OCI-LY3 (cell line): ENCODE measurements at regions not wholly inside any gene's neighbourhood (a gene's known extent, or its start where the extent isn't known, plus 50 kb on each side); places are given as distances from the start of the nearest gene placed in this dataset.

Experiments used
- H2AFZ ChIP-seq: fragments of 200-600, 300-600 bp; shearing (Covaris generic); 2 replicates; pipeline ENCODE4 v1.6.0; 2014; ENCODE audit warnings: antibody characterized with exemption, low read depth, low read length
- H3K27ac ChIP-seq: fragments of 200-600, 300-600 bp; sonication (generic); 2 replicates; pipeline ENCODE4 v1.5.1; 2014; ENCODE audit warnings: mild to moderate bottlenecking, low read length, moderate library complexity, mixed read lengths
- H3K27me3 ChIP-seq: fragments of 200-600, 300-600 bp; sonication (generic); 2 replicates; pipeline ENCODE4 v1.6.1; 2014; ENCODE audit warnings: low read depth, low read length, mixed read lengths
- H3K36me3 ChIP-seq: fragments of 200-600, 300-600 bp; sonication (generic); replicated peaks from 2 replicates; pipeline ENCODE3; 2014; ENCODE audit warnings: low read depth, low read length, mixed read lengths
- H3K4me1 ChIP-seq: fragments of 300-600, 200-600 bp; sonication (generic); 2 replicates; pipeline ENCODE4 v1.6.1; 2014; ENCODE audit warnings: low read length, mixed read lengths
- H3K4me2 ChIP-seq: fragments of 200-600, 300-600 bp; sonication (generic); 2 replicates; pipeline ENCODE4 v1.6.1; 2014; ENCODE audit warnings: low read length, mixed read lengths
- H3K4me3 ChIP-seq: fragments of 300-600, 200-600 bp; sonication (generic); 2 replicates; pipeline ENCODE4 v1.5.1; 2014; ENCODE audit warnings: antibody characterized with exemption, mild to moderate bottlenecking, low read length, moderate library complexity
- H3K79me2 ChIP-seq: fragments of 300-600, 200-600 bp; shearing (Covaris generic); 2 replicates; pipeline ENCODE4 v1.6.1; 2014; ENCODE audit warnings: mild to moderate bottlenecking, low read length, mixed read lengths
- H3K9ac ChIP-seq: fragments of 300-600, 200-600 bp; shearing (Covaris generic); 2 replicates; pipeline ENCODE4 v1.6.0; 2014; ENCODE audit warnings: mild to moderate bottlenecking, low read length, moderate library complexity
- H3K9me3 ChIP-seq: fragments of 200-600, 300-600 bp; shearing (Covaris generic); 2 replicates; pipeline ENCODE4 v1.6.1; 2014; ENCODE audit warnings: low read length, mixed read lengths; ENCODE audit not compliant: insufficient read depth
- H4K20me1 ChIP-seq: fragments of 200-600, 300-600 bp; sonication (generic); 2 replicates; pipeline ENCODE4 v1.6.1; 2016; ENCODE audit warnings: low read length, mixed read lengths; ENCODE audit not compliant: insufficient read depth
- CTCF ChIP-seq: fragments of 200-600, 300-600 bp; sonication (generic); IDR thresholded peaks from 2 replicates; pipeline ENCODE4 v1.5.1; 2014; ENCODE audit warnings: antibody characterized with exemption, low read length, low read depth
- EZH2phosphoT487 ChIP-seq: fragments of 200-600 bp; shearing (Covaris generic); IDR thresholded peaks from 2 replicates; pipeline ENCODE4 v1.6.1; 2018; ENCODE audit warnings: antibody characterized with exemption, mixed run types, low read depth

- H3K4me3 ChIP-seq = peak overlapping the region; percentile 59
- peak overlapping the region; percentile 63 for H3K4me2 ChIP-seq
- TF ChIP-seq CTCF (peak; percentile 74), EZH2phosphoT487 (no peak)
- no peak overlapping the region for H3K27ac ChIP-seq
- no peaks in the 10 kb centered on the region for H3K27me3 ChIP-seq
- 0 out of 2 replicates have a peak, but pooled peaks cover 4% of the 10 kb centered on the region for H3K4me1 ChIP-seq
- H3K36me3 ChIP-seq = no peaks in the 10 kb centered on the region
- H2AFZ ChIP-seq = peak overlapping the region; percentile 72
- no peak overlapping the region; the same call in 1 of the 2 replicates for H3K9ac ChIP-seq
- H4K20me1 ChIP-seq = no peaks in the 10 kb centered on the region
- H3K79me2 ChIP-seq = no peaks in the 10 kb centered on the region
- H3K9me3 ChIP-seq = no peaks in the 10 kb centered on the region
Observed at GRCh38 chr1:101520302-101520701, 283.5 kb downstream of the S1PR1 start.

- H3K36me3 ChIP-seq = no peaks in the 10 kb centered on the region
- peak overlapping the region; percentile 87 for H2AFZ ChIP-seq
- no peaks in the 10 kb centered on the region for H3K79me2 ChIP-seq
- H3K4me2 ChIP-seq = no peak overlapping the region
- H3K4me1 ChIP-seq = 0 out of 2 replicates have a peak, but pooled peaks cover 4% of the 10 kb centered on the region
- no peaks in the 10 kb centered on the region for H3K27me3 ChIP-seq
- no peaks in the 10 kb centered on the region for H3K9me3 ChIP-seq
- H3K4me3 ChIP-seq = no peak overlapping the region
- H3K9ac ChIP-seq = no peak overlapping the region
- TF ChIP-seq CTCF (no peak), EZH2phosphoT487 (no peak)
- H3K27ac ChIP-seq = no peak overlapping the region
- H4K20me1 ChIP-seq = no peaks in the 10 kb centered on the region
Observed at GRCh38 chr1:101522486-101522885, 285.7 kb downstream of the S1PR1 start.

GRCh38 chr1:101526813-101527212 is 290.0 kb downstream of the S1PR1 start:
- no peak overlapping the region for H3K4me2 ChIP-seq
- no peak overlapping the region for H2AFZ ChIP-seq
- H3K9me3 ChIP-seq = no peaks in the 10 kb centered on the region
- no peaks in the 10 kb centered on the region for H4K20me1 ChIP-seq
- no peaks in the 10 kb centered on the region for H3K27me3 ChIP-seq
- no peak overlapping the region for H3K27ac ChIP-seq
- H3K4me1 ChIP-seq = 0 out of 2 replicates have a peak, but pooled peaks cover 4% of the 10 kb centered on the region
- no peak overlapping the region for H3K9ac ChIP-seq
- no peaks in the 10 kb centered on the region for H3K79me2 ChIP-seq
- H3K36me3 ChIP-seq = no peaks in the 10 kb centered on the region
- H3K4me3 ChIP-seq = no peak overlapping the region
- TF ChIP-seq CTCF = no peak

GRCh38 chr1:101532377-101532776 is 295.6 kb downstream of the S1PR1 start:
- no peaks in the 10 kb centered on the region for H3K27me3 ChIP-seq
- no peak overlapping the region for H3K4me2 ChIP-seq

More at GRCh38 chr1:101532377-101532776, 295.6 kb downstream of the S1PR1 start:
- TF ChIP-seq EZH2phosphoT487 (no peak), CTCF (no peak)
- Histone ChIP-seq H3K36me3 (no peaks in the 10 kb centered on the region), H2AFZ (no peak overlapping the region), H3K79me2 (no peaks in the 10 kb centered on the region), H3K4me1 (no peaks in the 10 kb centered on the region), H3K9ac (no peak overlapping the region), H3K4me3 (no peak overlapping the region), H3K9me3 (no peaks in the 10 kb centered on the region), H3K27ac (no peak overlapping the region), H4K20me1 (no peaks in the 10 kb centered on the region)
